NCI-H748 (cell line): ENCODE measurements at regions not wholly inside any gene's neighbourhood (a gene's known extent, or its start where the extent isn't known, plus 50 kb on each side); places are given as distances from the start of the nearest gene placed in this dataset.
"Not testable (repeated sequence)": the region's sequence is repeated elsewhere in the genome, so short reads cannot be mapped to it uniquely, and the experiment has no call there.

Experiments
- DNase-seq: peaks from one replicate; lab custom pipeline; 2025; ENCODE audit not compliant: unreplicated experiment; lab: John Stamatoyannopoulos, UW

GRCh38 chr6:134642279-134642678 is 307.6 kb downstream of the ALDH8A1 start:
- DNase-seq: no peak

- peak; percentile 81 for DNase-seq
These were observed 308.9 kb downstream of the ALDH8A1 start for GRCh38 chr6:134640975-134641429.

GRCh38 chr6:134640229-134640628 is 309.7 kb downstream of the ALDH8A1 start:
- DNase-seq: no peak

- no peak for DNase-seq
These were observed 312.0 kb downstream of the ALDH8A1 start for GRCh38 chr6:134637847-134638437.

- no peak for DNase-seq
These were observed 312.6 kb downstream of the ALDH8A1 start for GRCh38 chr6:134637282-134637681.

GRCh38 chr6:134636186-134636799 is 313.6 kb downstream of the ALDH8A1 start:
- peak; percentile 78 for DNase-seq

GRCh38 chr6:134634966-134635365 is 314.9 kb downstream of the ALDH8A1 start:
- DNase-seq: no peak

GRCh38 chr6:134634466-134634865 is 315.4 kb downstream of the ALDH8A1 start:
- no peak for DNase-seq

GRCh38 chr6:134632982-134633940 is 315.3 kb upstream of the SGK1 start:
- not testable (repeated sequence) for DNase-seq

- DNase-seq: no peak
These were observed 314.1 kb upstream of the SGK1 start for GRCh38 chr6:134632024-134632423.

GRCh38 chr6:134631398-134631924 is 313.5 kb upstream of the SGK1 start:
- no peak for DNase-seq

GRCh38 chr6:134630508-134631121 is 312.7 kb upstream of the SGK1 start:
- DNase-seq: no peak

GRCh38 chr6:134628154-134628553 is 310.2 kb upstream of the SGK1 start:
- DNase-seq: peak; percentile 50

- no peak for DNase-seq
These were observed 309.8 kb upstream of the SGK1 start for GRCh38 chr6:134627707-134628106.

- DNase-seq: no peak
These were observed 308.7 kb upstream of the SGK1 start for GRCh38 chr6:134626589-134626988.

- no peak for DNase-seq
These were observed 308.2 kb upstream of the SGK1 start for GRCh38 chr6:134626086-134626485.

- peak; percentile 25 for DNase-seq
These were observed 306.9 kb upstream of the SGK1 start for GRCh38 chr6:134624781-134625180.

- DNase-seq: no peak
These were observed 305.5 kb upstream of the SGK1 start for GRCh38 chr6:134623401-134623800.

GRCh38 chr6:134622382-134623173 is 304.7 kb upstream of the SGK1 start:
- DNase-seq: no peak

- DNase-seq: no peak
These were observed 303.9 kb upstream of the SGK1 start for GRCh38 chr6:134621858-134622257.
